ENCODE measurements at regions not wholly inside any gene's neighbourhood (a gene's known extent, or its start where the extent isn't known, plus 50 kb on each side); places are given as distances from the start of the nearest gene placed in this dataset.

DNA sequence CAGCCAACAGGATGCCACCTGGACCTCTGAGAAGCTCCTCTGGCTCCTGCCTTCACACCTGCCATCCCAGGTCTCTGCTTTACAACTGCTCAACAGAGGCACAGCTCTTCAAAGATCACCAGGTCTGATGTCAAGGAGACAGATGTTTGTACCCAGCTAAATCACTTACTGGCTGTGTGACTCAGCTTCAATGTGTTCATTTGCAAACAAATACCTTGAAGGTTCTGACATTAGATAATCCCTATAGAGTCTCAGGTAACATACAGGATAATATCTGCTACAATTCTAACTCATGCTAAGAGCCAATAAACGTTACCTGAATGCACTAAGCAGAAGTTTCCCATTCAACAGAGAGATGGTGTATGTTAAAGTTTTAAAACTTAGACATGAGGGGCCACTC, 163.4 kb upstream of the IGF1R start:
- TF ChIP-seq, protein P1, sequence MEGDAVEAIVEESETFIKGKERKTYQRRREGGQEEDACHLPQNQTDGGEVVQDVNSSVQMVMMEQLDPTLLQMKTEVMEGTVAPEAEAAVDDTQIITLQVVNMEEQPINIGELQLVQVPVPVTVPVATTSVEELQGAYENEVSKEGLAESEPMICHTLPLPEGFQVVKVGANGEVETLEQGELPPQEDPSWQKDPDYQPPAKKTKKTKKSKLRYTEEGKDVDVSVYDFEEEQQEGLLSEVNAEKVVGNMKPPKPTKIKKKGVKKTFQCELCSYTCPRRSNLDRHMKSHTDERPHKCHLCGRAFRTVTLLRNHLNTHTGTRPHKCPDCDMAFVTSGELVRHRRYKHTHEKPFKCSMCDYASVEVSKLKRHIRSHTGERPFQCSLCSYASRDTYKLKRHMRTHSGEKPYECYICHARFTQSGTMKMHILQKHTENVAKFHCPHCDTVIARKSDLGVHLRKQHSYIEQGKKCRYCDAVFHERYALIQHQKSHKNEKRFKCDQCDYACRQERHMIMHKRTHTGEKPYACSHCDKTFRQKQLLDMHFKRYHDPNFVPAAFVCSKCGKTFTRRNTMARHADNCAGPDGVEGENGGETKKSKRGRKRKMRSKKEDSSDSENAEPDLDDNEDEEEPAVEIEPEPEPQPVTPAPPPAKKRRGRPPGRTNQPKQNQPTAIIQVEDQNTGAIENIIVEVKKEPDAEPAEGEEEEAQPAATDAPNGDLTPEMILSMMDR (conservative IDR thresholded peaks at IDR 0.05; ENCODE audit: low read depth, low read length) = no peak
- TF ChIP-seq EZH2 (IDR thresholded peaks at IDR 0.05; ENCODE audit: low read length, unreplicated experiment) = no peak
